H1 (cell line): ENCODE measurements at regions not wholly inside any gene's neighbourhood (a gene's known extent, or its start where the extent isn't known, plus 50 kb on each side); places are given as distances from the start of the nearest gene placed in this dataset.

Experiments used
- CTCF ChIA-PET: fragments of 300-600 bp; sonication (Branson Sonifier 250); formaldehyde crosslinking; loops from one replicate; lab custom pipeline; 2021; ENCODE audit not compliant: partially characterized antibody; lab: Charles Lee
- POLR2A ChIA-PET: fragments of 300-600 bp; sonication (Branson Sonifier 250); formaldehyde crosslinking; loops from one replicate; lab custom pipeline; 2021; ENCODE audit warnings: inconsistent platforms; ENCODE audit not compliant: partially characterized antibody; lab: Charles Lee
- DNase-seq, 2 experiments: peaks; one replicate each; pipeline versions ENCODE4 v3.0.0 to v3.0.0-alpha.2; 2010 to 2022; ENCODE audit warnings: low spot score in 2 of 2, low read depth in 1 of 2, mixed read lengths in 1 of 2
- FAIRE-seq: peaks from 2 replicates; lab custom pipeline; 2011; peaks lifted over from hg19 to GRCh38; lab: Jason Lieb, UNC
- H2AFZ ChIP-seq: 2 replicates; pipeline ENCODE4 v1.8.1; 2012; ENCODE audit warnings: low read length, inconsistent platforms
- H2AK5ac ChIP-seq: 2 replicates; pipeline ENCODE4 v1.6.1; 2013; ENCODE audit warnings: low read depth, low read length
- H2BK120ac ChIP-seq: replicated peaks from 2 replicates; pipeline ENCODE3; 2013; ENCODE audit warnings: low read depth, low read length, inconsistent platforms
- H2BK12ac ChIP-seq: 2 replicates; pipeline ENCODE4 v1.6.1; 2013; ENCODE audit warnings: low read depth, low read length
- H2BK15ac ChIP-seq: 2 replicates; pipeline ENCODE4 v1.6.1; 2013; ENCODE audit warnings: low read length
- H2BK20ac ChIP-seq: 2 replicates; pipeline ENCODE4 v1.6.1; 2013; ENCODE audit warnings: low read length
- H2BK5ac ChIP-seq: 2 replicates; pipeline ENCODE4 v1.6.1; 2013; ENCODE audit warnings: low read depth, low read length
- H3K14ac ChIP-seq: 2 replicates; pipeline ENCODE4 v1.6.1; 2013; ENCODE audit warnings: inconsistent platforms; ENCODE audit not compliant: insufficient read length
- H3K18ac ChIP-seq: 2 replicates; pipeline ENCODE4 v1.6.1; 2013; ENCODE audit warnings: low read length; ENCODE audit errors: extremely low read depth
- H3K23ac ChIP-seq: 2 replicates; pipeline ENCODE4 v1.6.1; 2013; ENCODE audit warnings: inconsistent platforms; ENCODE audit not compliant: insufficient read length
- H3K23me2 ChIP-seq: 2 replicates; pipeline ENCODE4 v1.6.1; 2013; ENCODE audit warnings: low read depth, low read length
- H3K27ac ChIP-seq: 2 replicates; pipeline ENCODE4 v1.6.1; 2011; ENCODE audit warnings: low read depth, low read length, inconsistent platforms
- H3K27me3 ChIP-seq, 4 experiments: replicated peaks in 1 of 4; 1 replicate in 1 of 4; 2 replicates in 3 of 4; pipeline versions ENCODE4 v1.6.1 to v1.8.1; 2011 to 2013; ENCODE audit warnings: low read length in 3 of 4, mild to moderate bottlenecking in 3 of 4, inconsistent platforms in 2 of 4, mixed read lengths in 2 of 4, moderate library complexity in 1 of 4; ENCODE audit not compliant: control insufficient read depth in 3 of 4, insufficient read depth in 3 of 4; ENCODE audit errors: extremely low read depth in 1 of 4
- H3K36me3 ChIP-seq, 4 experiments: 2 replicates each; pipeline versions ENCODE4 v1.6.1 to v1.8.1; 2011 to 2013; ENCODE audit warnings: mild to moderate bottlenecking in 4 of 4, low read length in 3 of 4, moderate library complexity in 2 of 4, control low read depth in 1 of 4, inconsistent platforms in 1 of 4; ENCODE audit not compliant: insufficient read depth in 4 of 4, control insufficient read depth in 2 of 4
- H3K4ac ChIP-seq: replicated peaks from 2 replicates; pipeline ENCODE3; 2013; ENCODE audit warnings: low read length, low read depth, mixed read lengths, inconsistent platforms; ENCODE audit not compliant: insufficient read length
- H3K4me1 ChIP-seq, 4 experiments: replicated peaks in 1 of 4; 1 replicate in 1 of 4; 2 replicates in 3 of 4; pipeline versions ENCODE4 v1.6.1 to v1.8.1; 2011 to 2013; ENCODE audit warnings: low read length in 3 of 4, inconsistent platforms in 2 of 4, mixed read lengths in 1 of 4; ENCODE audit not compliant: insufficient read depth in 4 of 4, control insufficient read depth in 3 of 4
- H3K4me2 ChIP-seq, 2 experiments: 2 replicates each; pipeline versions ENCODE4 v1.6.1 to v1.8.1; 2011 to 2013; ENCODE audit warnings: low read depth in 2 of 2, low read length in 2 of 2, control low read depth in 1 of 2, inconsistent platforms in 1 of 2, mild to moderate bottlenecking in 1 of 2; ENCODE audit not compliant: insufficient read depth in 1 of 2
- H3K4me3 ChIP-seq, 4 experiments: fragments of 200-600, 300-600 bp in 1 of 4; sonication (generic), shearing (Covaris generic), sonication (Bioruptor Twin) in 1 of 4; 2 replicates each; pipeline versions ENCODE4 v1.5.1 to v1.8.1; 2011 to 2016; ENCODE audit warnings: low read length in 4 of 4, low read depth in 3 of 4, control low read depth in 2 of 4, inconsistent platforms in 2 of 4, mild to moderate bottlenecking in 2 of 4, mixed read lengths in 1 of 4, moderate library complexity in 1 of 4; ENCODE audit not compliant: insufficient read depth in 2 of 4; ENCODE audit errors: extremely low read depth in 1 of 4
- H3K56ac ChIP-seq: replicated peaks from 2 replicates; pipeline ENCODE3; 2013; ENCODE audit warnings: low read depth, mild to moderate bottlenecking, mixed read lengths, low read length, inconsistent platforms; ENCODE audit not compliant: insufficient read length
- H3K79me1 ChIP-seq: 2 replicates; pipeline ENCODE4 v1.6.1; 2013; ENCODE audit warnings: low read depth, low read length, control low read depth
- H3K79me2 ChIP-seq, 2 experiments: 2 replicates each; pipeline versions ENCODE4 v1.6.1 to v1.8.1; 2012 to 2013; ENCODE audit warnings: low read length in 2 of 2, mild to moderate bottlenecking in 2 of 2, inconsistent platforms in 1 of 2; ENCODE audit not compliant: insufficient read depth in 2 of 2, control insufficient read depth in 1 of 2
- H3K9ac ChIP-seq, 4 experiments: replicated peaks in 1 of 4; 1 replicate in 1 of 4; 2 replicates in 3 of 4; pipeline versions ENCODE4 v1.6.1 to v1.8.1; 2011 to 2013; ENCODE audit warnings: low read depth in 3 of 4, low read length in 3 of 4, control low read depth in 2 of 4, mild to moderate bottlenecking in 2 of 4, moderate library complexity in 2 of 4, inconsistent platforms in 1 of 4; ENCODE audit errors: extremely low read depth in 1 of 4
- H3K9me3 ChIP-seq, 2 experiments: 2 replicates each; pipeline versions ENCODE4 v1.6.1 to v1.8.1; 2012 to 2013; ENCODE audit warnings: mild to moderate bottlenecking in 2 of 2, moderate library complexity in 2 of 2, control low read depth in 1 of 2, inconsistent platforms in 1 of 2, low read depth in 1 of 2, low read length in 1 of 2, mixed read lengths in 1 of 2; ENCODE audit not compliant: insufficient read depth in 2 of 2
- H4K20me1 ChIP-seq, 2 experiments: replicated peaks in 1 of 2; 2 replicates each; pipeline versions ENCODE3 to v1.8.1; 2011 to 2013; ENCODE audit warnings: inconsistent platforms in 2 of 2, low read length in 2 of 2, mild to moderate bottlenecking in 1 of 2; ENCODE audit not compliant: insufficient read depth in 2 of 2, control insufficient read depth in 1 of 2
- H4K5ac ChIP-seq: 2 replicates; pipeline ENCODE4 v1.6.1; 2013; ENCODE audit warnings: low read length, low read depth, mixed read lengths, inconsistent platforms; ENCODE audit not compliant: insufficient read length
- H4K8ac ChIP-seq: 2 replicates; pipeline ENCODE4 v1.8.0; 2013; ENCODE audit warnings: mild to moderate bottlenecking, moderate library complexity, low read length, inconsistent platforms; ENCODE audit not compliant: insufficient read depth; ENCODE audit errors: extremely low read depth
- H4K91ac ChIP-seq: replicated peaks from 2 replicates; pipeline ENCODE3; 2013; ENCODE audit warnings: low read length, mixed read lengths, inconsistent platforms; ENCODE audit not compliant: insufficient read length
- ASH2L ChIP-seq: fragments of 200-600, 300-600 bp; sonication (generic); IDR thresholded peaks from one replicate; pipeline ENCODE4 v1.7.1; 2017; ENCODE audit warnings: low read length
- CBX8 ChIP-seq: fragments of 300-800, 300-1000 bp; sonication (generic); IDR thresholded peaks from 2 replicates; pipeline ENCODE4 v1.7.1; 2016; ENCODE audit warnings: low read depth, low read length, borderline replicate concordance
- HDAC6 ChIP-seq: IDR thresholded peaks from one replicate; pipeline ENCODE4 v1.7.1; 2012; ENCODE audit warnings: low read depth, mild to moderate bottlenecking, inconsistent platforms, low read length, moderate library complexity
- KDM5A ChIP-seq: fragments of 200-600 bp; IDR thresholded peaks from 2 replicates; pipeline ENCODE4 v1.7.1; 2012; ENCODE audit warnings: mild to moderate bottlenecking, low read length, inconsistent platforms, mixed read lengths
- NANOG ChIP-seq: IDR thresholded peaks from 2 replicates; pipeline ENCODE4 v1.6.1; 2011; ENCODE audit warnings: low read length, low read depth, mild to moderate bottlenecking, inconsistent platforms; ENCODE audit not compliant: insufficient read depth, poor library complexity, severe bottlenecking
- RFX5 ChIP-seq: IDR thresholded peaks from 2 replicates; pipeline ENCODE4 v1.6.1; 2011; ENCODE audit warnings: low read depth, low read length, improper control_type of control experiment, borderline replicate concordance
- RXRA ChIP-seq: IDR thresholded peaks from 2 replicates; pipeline ENCODE4 v1.6.1; 2011; ENCODE audit warnings: low read depth, mild to moderate bottlenecking, low read length, moderate library complexity; ENCODE audit not compliant: insufficient read depth
- SP2 ChIP-seq: IDR thresholded peaks from 2 replicates; pipeline ENCODE4 v1.6.1; 2012; ENCODE audit warnings: mild to moderate bottlenecking, low read length, inconsistent platforms
- TAF7 ChIP-seq: optimal IDR thresholded peaks from 2 replicates; pipeline ENCODE3; 2011; ENCODE audit warnings: low read depth, mild to moderate bottlenecking, inconsistent platforms, low read length, moderate library complexity, borderline replicate concordance
- TBP ChIP-seq: IDR thresholded peaks from 2 replicates; pipeline ENCODE4 v1.6.1; 2011; ENCODE audit warnings: low read depth, low read length, improper control_type of control experiment
- TEAD4 ChIP-seq: IDR thresholded peaks from 2 replicates; pipeline ENCODE4 v1.6.1; 2012; ENCODE audit warnings: low read depth, low read length, inconsistent platforms, mixed read lengths
- WGBS, 2 experiments: shearing (Covaris generic) in 1 of 2; methylation state at CpG; one replicate each; pipeline versions ENCODE4 v1.1.6 to v1.1.7; 2013 to 2015; ENCODE audit warnings: low lambda C conversion rate in 2 of 2, mixed read lengths in 2 of 2, inconsistent platforms in 1 of 2, low coverage in 1 of 2, missing lambda C conversion rate in 1 of 2; ENCODE audit not compliant: insufficient replicate concordance in 2 of 2, insufficient coverage in 1 of 2, insufficient read length in 1 of 2; ENCODE audit errors: extremely low coverage in 1 of 2, missing lambda C conversion rate in 1 of 2; 5-methylcytosine and 5-hydroxymethylcytosine counted together
- TF ChIP-seq, protein P1 (sequence below): IDR thresholded peaks from 2 replicates; pipeline ENCODE4 v1.6.1; 2011; ENCODE audit warnings: low read depth, mild to moderate bottlenecking, low read length; ENCODE audit not compliant: insufficient read depth
- TF ChIP-seq, protein P2 (sequence below): IDR thresholded peaks from 2 replicates; pipeline ENCODE4 v1.6.1; 2012; ENCODE audit warnings: low read length, inconsistent platforms

DNA sequence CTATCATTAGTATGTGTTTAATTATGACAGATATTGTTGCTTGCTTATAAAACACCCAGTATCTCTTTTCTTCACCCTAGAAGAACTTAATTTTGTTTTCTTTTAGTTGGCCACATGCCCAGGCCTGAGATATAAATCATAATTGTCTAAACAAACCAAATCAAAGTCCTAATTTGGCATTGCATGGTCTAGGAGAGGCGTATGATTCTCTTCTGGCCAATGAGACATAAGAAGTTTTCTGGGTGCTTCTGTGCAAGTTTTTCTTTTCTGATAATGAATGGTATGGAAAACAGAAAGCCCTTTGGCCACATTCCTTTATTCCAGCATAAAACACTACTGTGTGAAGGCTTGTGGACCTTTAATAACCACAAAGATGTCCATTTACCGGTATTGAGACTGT, 192.9 kb upstream of the CTSO start:
- Histone ChIP-seq H3K27ac (no peak overlapping the region), H3K4me3 (no peak overlapping the region), H2BK20ac (no peak overlapping the region), H2BK5ac (no peak overlapping the region), H3K56ac (no peak overlapping the region), H3K23me2 (no peaks in the 10 kb centered on the region), H3K9ac (no peak overlapping the region), H2BK15ac (no peak overlapping the region), H3K4me1 (no peaks in the 10 kb centered on the region), H3K23ac (no peak overlapping the region), H3K18ac (no peak overlapping the region), H4K20me1 (no peaks in the 10 kb centered on the region), H3K14ac (no peak overlapping the region), H2AK5ac (no peak overlapping the region), H3K36me3 (no peaks in the 10 kb centered on the region), H3K4me2 (no peak overlapping the region), H3K27me3 (no peaks in the 10 kb centered on the region), H4K5ac (no peak overlapping the region), H4K91ac (no peak overlapping the region), H3K79me2 (no peaks in the 10 kb centered on the region), H2BK12ac (no peak overlapping the region), H3K9me3 (no peaks in the 10 kb centered on the region), H3K79me1 (no peaks in the 10 kb centered on the region), H2AFZ (no peak overlapping the region), H2BK120ac (no peak overlapping the region), H4K8ac (no peak overlapping the region), H3K4ac (no peak overlapping the region)
- DNase-seq (no peak), FAIRE-seq (no peak)
- ChIA-PET CTCF (interaction anchor here (1.1 kb wide), 1 partner anchor 36 kb away, joined by 3 read pairs; no protein-coding TSS in a partner anchor), POLR2A (no interaction called here)
- WGBS, 2 experiments = 93% methylated on average over 2 of the region's 2 CpGs; no CpG with 5 or more reads in 1 of the 2 experiments
- TF ChIP-seq TBP (no peak), ASH2L (no peak), RXRA (no peak), CBX8 (no peak), KDM5A (no peak), TAF7 (no peak), NANOG (no peak), HDAC6 (no peak), RFX5 (no peak), SP2 (no peak), TEAD4 (no peak)
- TF ChIP-seq, protein P1, sequence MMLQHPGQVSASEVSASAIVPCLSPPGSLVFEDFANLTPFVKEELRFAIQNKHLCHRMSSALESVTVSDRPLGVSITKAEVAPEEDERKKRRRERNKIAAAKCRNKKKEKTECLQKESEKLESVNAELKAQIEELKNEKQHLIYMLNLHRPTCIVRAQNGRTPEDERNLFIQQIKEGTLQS = no peak
- TF ChIP-seq, protein P2, sequence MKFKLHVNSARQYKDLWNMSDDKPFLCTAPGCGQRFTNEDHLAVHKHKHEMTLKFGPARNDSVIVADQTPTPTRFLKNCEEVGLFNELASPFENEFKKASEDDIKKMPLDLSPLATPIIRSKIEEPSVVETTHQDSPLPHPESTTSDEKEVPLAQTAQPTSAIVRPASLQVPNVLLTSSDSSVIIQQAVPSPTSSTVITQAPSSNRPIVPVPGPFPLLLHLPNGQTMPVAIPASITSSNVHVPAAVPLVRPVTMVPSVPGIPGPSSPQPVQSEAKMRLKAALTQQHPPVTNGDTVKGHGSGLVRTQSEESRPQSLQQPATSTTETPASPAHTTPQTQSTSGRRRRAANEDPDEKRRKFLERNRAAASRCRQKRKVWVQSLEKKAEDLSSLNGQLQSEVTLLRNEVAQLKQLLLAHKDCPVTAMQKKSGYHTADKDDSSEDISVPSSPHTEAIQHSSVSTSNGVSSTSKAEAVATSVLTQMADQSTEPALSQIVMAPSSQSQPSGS = no peak
